Cardiac muscle cell (in vitro differentiated cells and primary cell): ENCODE measurements at regions not wholly inside any gene's neighbourhood (a gene's known extent, or its start where the extent isn't known, plus 50 kb on each side); places are given as distances from the start of the nearest gene placed in this dataset.

Experiments
- DNase-seq, 2 donors: peaks; one replicate each; pipeline versions ENCODE4 v3.0.0 to v3.0.0-alpha.2; 2010 to 2017; ENCODE audit warnings: low read depth in 1 of 2, low spot score in 1 of 2
- H3K27ac ChIP-seq: fragments of 200-600 bp; sonication (generic); 2 replicates; pipeline ENCODE4 v1.5.1; 2016
- H3K27me3 ChIP-seq: fragments of 200-600 bp; sonication (generic); 2 replicates; pipeline ENCODE4 v1.6.0; 2016; ENCODE audit warnings: control low read depth
- H3K36me3 ChIP-seq: fragments of 200-600 bp; sonication (generic); 2 replicates; pipeline ENCODE4 v1.5.1; 2016; ENCODE audit warnings: control low read depth
- H3K4me1 ChIP-seq: fragments of 200-600 bp; sonication (generic); 2 replicates; pipeline ENCODE4 v1.8.1; 2017; ENCODE audit warnings: low read depth, mild to moderate bottlenecking, mixed run types
- H3K4me3 ChIP-seq: fragments of 200-600 bp; sonication (generic); 2 replicates; pipeline ENCODE4 v1.5.1; 2016; ENCODE audit warnings: mild to moderate bottlenecking
- H3K9me3 ChIP-seq: fragments of 200-600 bp; sonication (generic); 2 replicates; pipeline ENCODE4 v1.5.1; 2017; ENCODE audit warnings: low read depth, mild to moderate bottlenecking, control low read depth
- TF ChIP-seq, protein P1 (sequence below): IDR thresholded peaks from 2 replicates; pipeline ENCODE4 v1.5.1; 2012; ENCODE audit warnings: low read depth, mild to moderate bottlenecking, low read length

DNA sequence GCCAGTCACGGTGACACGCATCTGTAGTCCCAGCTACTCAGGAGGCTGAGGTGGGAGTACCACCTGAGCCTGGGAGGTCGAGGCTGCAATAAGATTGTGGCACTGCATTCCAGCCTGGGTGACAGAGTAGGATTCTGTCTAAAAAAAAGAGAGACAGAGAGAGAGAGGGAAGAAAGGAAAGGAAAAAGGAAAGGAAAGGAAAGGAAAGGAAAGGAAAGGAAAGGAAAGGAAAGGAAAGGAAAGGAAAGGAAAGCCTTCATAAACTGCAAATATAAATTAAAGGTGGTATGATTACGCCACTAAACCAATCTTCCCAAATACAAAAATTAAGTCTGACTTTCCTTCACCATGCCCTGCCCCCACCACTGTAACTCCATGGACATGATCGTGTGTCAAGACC, 259.3 kb upstream of the GATB start:
- DNase-seq = no peak
- no peaks in the 10 kb centered on the region for H3K36me3 ChIP-seq
- no peak overlapping the region for H3K4me3 ChIP-seq
- H3K4me1 ChIP-seq = peaks cover 5% of the 10 kb centered on the region
- TF ChIP-seq, protein P1, sequence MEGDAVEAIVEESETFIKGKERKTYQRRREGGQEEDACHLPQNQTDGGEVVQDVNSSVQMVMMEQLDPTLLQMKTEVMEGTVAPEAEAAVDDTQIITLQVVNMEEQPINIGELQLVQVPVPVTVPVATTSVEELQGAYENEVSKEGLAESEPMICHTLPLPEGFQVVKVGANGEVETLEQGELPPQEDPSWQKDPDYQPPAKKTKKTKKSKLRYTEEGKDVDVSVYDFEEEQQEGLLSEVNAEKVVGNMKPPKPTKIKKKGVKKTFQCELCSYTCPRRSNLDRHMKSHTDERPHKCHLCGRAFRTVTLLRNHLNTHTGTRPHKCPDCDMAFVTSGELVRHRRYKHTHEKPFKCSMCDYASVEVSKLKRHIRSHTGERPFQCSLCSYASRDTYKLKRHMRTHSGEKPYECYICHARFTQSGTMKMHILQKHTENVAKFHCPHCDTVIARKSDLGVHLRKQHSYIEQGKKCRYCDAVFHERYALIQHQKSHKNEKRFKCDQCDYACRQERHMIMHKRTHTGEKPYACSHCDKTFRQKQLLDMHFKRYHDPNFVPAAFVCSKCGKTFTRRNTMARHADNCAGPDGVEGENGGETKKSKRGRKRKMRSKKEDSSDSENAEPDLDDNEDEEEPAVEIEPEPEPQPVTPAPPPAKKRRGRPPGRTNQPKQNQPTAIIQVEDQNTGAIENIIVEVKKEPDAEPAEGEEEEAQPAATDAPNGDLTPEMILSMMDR = no peak
- no peaks in the 10 kb centered on the region for H3K9me3 ChIP-seq
- no peak overlapping the region for H3K27ac ChIP-seq
- H3K27me3 ChIP-seq = no peaks in the 10 kb centered on the region

DNA sequence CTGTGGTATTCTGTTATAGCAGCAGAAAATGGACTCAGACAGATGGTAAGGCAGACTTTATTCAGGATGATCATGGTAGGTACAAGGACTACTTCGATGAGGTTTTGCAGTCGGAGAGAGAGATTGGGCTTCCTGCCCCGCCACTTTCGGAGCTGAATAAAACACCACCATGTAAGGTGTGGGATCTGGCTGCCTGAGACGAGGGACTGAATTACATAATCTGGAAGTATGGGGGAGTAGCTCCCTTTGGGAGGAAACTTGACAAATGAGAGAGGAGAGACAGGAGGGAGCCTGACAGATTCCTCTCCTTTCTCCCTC, 255.5 kb upstream of the GATB start:
- Histone ChIP-seq H3K27ac (no peak overlapping the region), H3K9me3 (no peaks in the 10 kb centered on the region), H3K27me3 (peaks cover 7% of the 10 kb centered on the region), H3K4me1 (no peaks in the 10 kb centered on the region), H3K4me3 (no peak overlapping the region), H3K36me3 (no peaks in the 10 kb centered on the region)
- TF ChIP-seq, protein P1 = no peak
- DNase-seq = no peak

DNA sequence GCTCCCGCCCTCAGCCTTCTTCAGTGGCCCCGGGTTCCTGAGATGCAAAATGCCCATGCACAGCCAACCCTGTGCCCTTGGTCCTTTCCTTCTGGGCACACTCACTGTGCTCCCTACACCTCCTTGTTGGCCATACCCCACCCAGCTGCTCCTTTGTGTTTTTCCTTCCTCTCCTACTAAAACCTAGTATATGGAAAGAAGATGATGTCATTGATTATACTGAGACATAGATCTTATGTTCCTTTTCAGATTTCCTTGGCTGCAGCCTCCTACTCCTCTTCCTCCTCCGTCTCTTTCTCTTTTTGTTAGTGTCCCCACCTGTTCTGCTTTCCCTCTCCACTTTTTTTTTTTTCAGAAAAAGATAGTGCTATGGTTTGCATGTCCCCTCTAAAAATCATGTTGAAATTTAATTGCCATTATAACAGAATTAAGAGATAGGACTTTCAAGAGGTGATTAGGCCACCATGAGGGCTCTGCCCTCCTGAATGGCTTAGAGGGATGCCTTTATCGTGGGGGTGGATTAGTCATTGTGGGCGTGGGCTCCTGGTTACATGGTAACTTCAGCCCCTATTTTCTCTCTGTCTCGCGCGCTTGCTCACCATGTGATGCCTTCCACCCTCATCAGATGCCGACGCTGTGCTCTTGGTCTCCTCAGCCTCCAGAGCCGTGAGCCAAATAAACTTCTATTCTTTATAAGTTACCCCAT, 254.9 kb upstream of the GATB start:
- peaks cover 9% of the 10 kb centered on the region for H3K27me3 ChIP-seq
- no peaks in the 10 kb centered on the region for H3K4me1 ChIP-seq

DNA sequence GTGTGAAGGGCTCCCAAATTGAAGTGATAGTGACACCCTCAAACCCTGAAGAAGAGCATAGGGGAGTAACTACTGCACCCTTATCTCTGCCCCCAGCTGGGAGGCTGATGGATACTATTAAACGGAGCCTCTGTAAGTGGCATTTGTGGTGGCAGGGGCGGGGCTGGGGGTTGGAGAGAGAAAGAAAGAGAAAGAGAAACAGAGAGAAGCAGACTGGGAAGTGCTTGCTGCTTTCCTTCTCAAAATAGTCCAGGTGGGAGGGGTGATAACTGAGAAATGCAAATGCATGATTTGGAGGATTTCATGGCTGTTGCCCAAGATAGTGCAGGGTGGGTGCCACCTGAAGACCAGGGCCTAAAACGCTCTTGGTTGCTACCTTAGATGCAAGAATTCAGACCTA, 253.5 kb upstream of the GATB start:
- H3K9me3 ChIP-seq = no peaks in the 10 kb centered on the region
- H3K4me1 ChIP-seq = peaks cover 14% of the 10 kb centered on the region
- TF ChIP-seq, protein P1 = no peak
- no peak overlapping the region for H3K4me3 ChIP-seq
- H3K27me3 ChIP-seq = peaks cover 14% of the 10 kb centered on the region
- H3K27ac ChIP-seq = no peak overlapping the region
- no peak for DNase-seq
- H3K36me3 ChIP-seq = no peaks in the 10 kb centered on the region

More for the DNA sequence above, 254.9 kb upstream of the GATB start:
- Histone ChIP-seq H3K9me3 (no peaks in the 10 kb centered on the region), H3K27ac (no peak overlapping the region), H3K4me3 (no peak overlapping the region), H3K36me3 (no peaks in the 10 kb centered on the region)
- no peak for DNase-seq
- TF ChIP-seq, protein P1 = no peak

DNA sequence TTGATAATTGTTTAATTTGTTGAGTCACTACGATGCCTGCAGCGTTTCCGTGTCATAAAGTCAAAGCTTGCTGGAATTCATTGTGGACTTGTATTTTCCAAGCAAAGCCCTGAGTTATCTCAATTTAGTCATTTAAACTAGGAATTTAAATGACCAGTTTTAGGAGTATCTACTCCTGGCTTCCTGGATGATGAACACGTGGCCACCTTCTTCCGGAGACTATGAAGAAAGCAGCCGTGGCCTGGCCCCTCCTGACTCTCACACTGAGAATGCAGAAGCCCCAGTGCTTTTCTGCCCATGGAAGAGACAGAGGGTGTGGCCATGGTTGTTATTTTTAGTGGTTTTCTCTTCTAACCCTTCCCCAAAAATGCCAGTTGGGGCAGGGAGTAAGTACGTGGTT, 250.7 kb upstream of the GATB start:
- H3K9me3 ChIP-seq = no peaks in the 10 kb centered on the region
- no peaks in the 10 kb centered on the region for H3K36me3 ChIP-seq
- no peak overlapping the region for H3K4me3 ChIP-seq
- no peak overlapping the region for H3K27ac ChIP-seq
- peaks cover 32% of the 10 kb centered on the region for H3K27me3 ChIP-seq
- TF ChIP-seq, protein P1 = no peak
- no peak for DNase-seq
- peaks cover 16% of the 10 kb centered on the region for H3K4me1 ChIP-seq
